Adrenal gland (tissue), 5 donors: ENCODE measurements at regions not wholly inside any gene's neighbourhood (a gene's known extent, or its start where the extent isn't known, plus 50 kb on each side); places are given as distances from the start of the nearest gene placed in this dataset.

Experiments used
- CTCF ChIP-seq, 6 experiments: fragments of 450-650 bp in 4 of 6; fragments of 200-600 bp in 2 of 6; sonication (generic) in 1 of 6; IDR thresholded peaks; 1 replicate in 5 of 6; 2 replicates in 1 of 6; pipeline versions ENCODE4 v1.5.1 to v1.8.0; 2016 to 2021; ENCODE audit warnings: antibody characterized with exemption in 6 of 6, mild to moderate bottlenecking in 2 of 6, moderate library complexity in 1 of 6
- POLR2A ChIP-seq, 2 donors: fragments of 450-650 bp; IDR thresholded peaks; one replicate each; pipeline ENCODE4 v1.6.1; 2017; ENCODE audit warnings: antibody characterized with exemption in 2 of 2, mild to moderate bottlenecking in 2 of 2, moderate library complexity in 1 of 2
- donor health status: DM: no; HTN: no; CAD: no.

GRCh38 chr2:236724200-236724599 lies 154.6 kb downstream of the ACKR3 start:
- no peak for TF ChIP-seq CTCF (IDR thresholded peaks at IDR 0.05)
- no peak for TF ChIP-seq POLR2A (IDR thresholded peaks at IDR 0.05)
